OCI-LY1 (cell line): ENCODE measurements at regions not wholly inside any gene's neighbourhood (a gene's known extent, or its start where the extent isn't known, plus 50 kb on each side); places are given as distances from the start of the nearest gene placed in this dataset.

Source experiments
- H2AFZ ChIP-seq: fragments of 200-600 bp; sonication (generic), shearing (Covaris generic); 2 replicates; pipeline ENCODE4 v1.6.0; 2014; ENCODE audit warnings: antibody characterized with exemption, mild to moderate bottlenecking, low read length
- H3F3A ChIP-seq: fragments of 200-600 bp; sonication (generic), shearing (Covaris generic); 2 replicates; pipeline ENCODE4 v1.6.0; 2014; ENCODE audit warnings: mild to moderate bottlenecking, antibody characterized with exemption, low read length, moderate library complexity; ENCODE audit not compliant: insufficient read depth
- H3K27ac ChIP-seq: fragments of 200-600 bp; sonication (generic); 2 replicates; pipeline ENCODE4 v1.5.1; 2014; ENCODE audit warnings: low read length, mixed run types, mild to moderate bottlenecking, low read depth; ENCODE audit not compliant: poor library complexity, severe bottlenecking
- H3K27me3 ChIP-seq: fragments of 200-600 bp; sonication (generic); 2 replicates; pipeline ENCODE4 v1.6.0; 2014; ENCODE audit warnings: antibody characterized with exemption, mild to moderate bottlenecking, low read length, moderate library complexity; ENCODE audit not compliant: insufficient read depth
- H3K36me3 ChIP-seq: fragments of 200-600 bp; sonication (generic); 2 replicates; pipeline ENCODE4 v1.6.1; 2014; ENCODE audit warnings: mild to moderate bottlenecking, antibody characterized with exemption, low read length, moderate library complexity, mixed read lengths; ENCODE audit not compliant: insufficient read depth
- H3K4me1 ChIP-seq: fragments of 200-600 bp; sonication (generic); 2 replicates; pipeline ENCODE4 v1.5.1; 2014; ENCODE audit warnings: mild to moderate bottlenecking, low read length, moderate library complexity; ENCODE audit not compliant: insufficient read depth, severe bottlenecking
- H3K4me2 ChIP-seq: fragments of 200-600 bp; sonication (generic), shearing (Covaris generic); 2 replicates; pipeline ENCODE4 v1.6.1; 2014; ENCODE audit warnings: low read length
- H3K4me3 ChIP-seq: fragments of 200-600 bp; sonication (generic); 2 replicates; pipeline ENCODE4 v1.5.1; 2014; ENCODE audit warnings: low read length, low read depth, mild to moderate bottlenecking, mixed read lengths; ENCODE audit not compliant: poor library complexity, severe bottlenecking
- H3K79me2 ChIP-seq: fragments of 200-600 bp; shearing (Covaris generic); 2 replicates; pipeline ENCODE4 v1.6.1; 2016; ENCODE audit warnings: mixed run types, low read length, mixed read lengths; ENCODE audit not compliant: insufficient read depth
- H3K9ac ChIP-seq: fragments of 200-600 bp; sonication (generic), shearing (Covaris generic); 2 replicates; pipeline ENCODE4 v1.6.1; 2014; ENCODE audit warnings: mild to moderate bottlenecking, low read length, mixed read lengths
- H3K9me2 ChIP-seq: fragments of 200-600 bp; sonication (generic), shearing (Covaris generic); 2 replicates; pipeline ENCODE4 v1.6.1; 2014; ENCODE audit warnings: low read depth, mild to moderate bottlenecking, low read length, mixed read lengths
- H3K9me3 ChIP-seq: fragments of 200-600 bp; shearing (Covaris generic); 2 replicates; pipeline ENCODE4 v1.6.1; 2014; ENCODE audit warnings: low read length, mixed read lengths
- H4K20me1 ChIP-seq: fragments of 200-600 bp; sonication (generic), shearing (Covaris generic); 2 replicates; pipeline ENCODE4 v1.6.0; 2016; ENCODE audit warnings: mild to moderate bottlenecking, low read length; ENCODE audit not compliant: insufficient read depth
- CTCF ChIP-seq: fragments of 200-600 bp; sonication (generic), shearing (Covaris generic); IDR thresholded peaks from 2 replicates; pipeline ENCODE4 v1.5.1; 2017; ENCODE audit warnings: mild to moderate bottlenecking, antibody characterized with exemption, low read length, moderate library complexity, mixed read lengths
- EZH2 ChIP-seq: fragments of 200-600 bp; sonication (generic), shearing (Covaris generic); IDR thresholded peaks from 2 replicates; pipeline ENCODE4 v1.8.0; 2017; ENCODE audit warnings: borderline replicate concordance, mixed run types, mild to moderate bottlenecking, antibody characterized with exemption, low read length, moderate library complexity, mixed read lengths

DNA sequence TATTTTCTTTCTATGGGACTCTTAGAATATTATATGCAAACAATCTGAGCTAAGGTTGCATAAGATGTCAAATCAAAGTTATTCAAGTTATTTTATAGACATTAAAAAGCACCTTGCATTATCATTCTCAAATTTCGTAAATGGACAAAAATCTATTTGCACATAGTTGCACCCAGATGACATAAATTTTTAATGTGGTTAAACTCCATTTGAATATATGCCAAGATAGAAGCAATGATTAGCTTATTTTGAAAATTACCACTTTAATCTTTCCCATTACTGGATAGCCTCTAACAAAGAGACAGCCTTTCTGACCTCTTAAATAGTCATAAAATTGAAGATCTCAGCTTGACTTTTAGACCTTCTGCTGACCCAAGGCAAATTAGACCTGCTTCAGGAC, 386.8 kb downstream of the RAPGEF2 start:
- TF ChIP-seq CTCF (no peak), EZH2 (no peak)
- Histone ChIP-seq H3F3A (no peaks in the 10 kb centered on the region), H4K20me1 (no peaks in the 10 kb centered on the region), H3K79me2 (no peaks in the 10 kb centered on the region), H3K4me2 (no peak overlapping the region), H3K36me3 (no peaks in the 10 kb centered on the region), H3K9me3 (no peaks in the 10 kb centered on the region), H3K27me3 (no peaks in the 10 kb centered on the region), H3K4me3 (no peak overlapping the region), H3K9ac (no peak overlapping the region), H3K4me1 (no peaks in the 10 kb centered on the region), H3K27ac (no peak overlapping the region), H2AFZ (no peak overlapping the region), H3K9me2 (no peaks in the 10 kb centered on the region)

DNA sequence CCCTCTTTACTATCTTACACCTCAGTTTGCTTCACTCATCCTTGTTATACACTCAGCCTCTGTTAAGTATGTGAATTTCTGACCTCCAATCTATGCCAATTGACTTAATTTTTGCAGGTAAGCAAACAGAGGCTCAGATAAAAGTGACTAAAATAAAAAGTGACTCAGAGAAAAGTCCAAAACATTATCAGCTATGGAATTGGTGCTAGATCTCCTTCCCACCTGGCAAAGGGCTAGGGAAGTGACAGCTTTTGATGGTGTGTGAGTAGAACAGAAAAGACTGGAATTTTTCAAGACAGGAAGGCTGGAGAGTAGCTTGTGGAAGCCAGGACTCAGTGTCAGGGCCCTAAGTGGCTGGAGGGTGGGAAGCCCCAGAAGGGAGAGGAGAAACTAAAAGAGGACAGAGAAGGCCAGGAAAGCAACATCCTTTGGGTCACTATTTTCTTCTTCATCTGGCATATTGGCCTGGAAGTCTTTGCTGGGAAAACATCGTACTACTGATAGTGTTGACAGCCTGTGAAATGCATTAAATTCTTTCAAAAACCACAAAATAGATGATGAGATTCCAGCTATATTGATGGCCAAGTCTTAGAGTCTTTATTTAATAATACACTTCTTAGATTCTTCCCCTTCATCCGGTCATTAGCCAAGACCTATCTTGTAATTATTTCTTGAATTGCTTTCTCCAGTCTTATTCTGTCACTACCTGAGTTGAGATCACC, 392.8 kb downstream of the RAPGEF2 start:
- H3K9me2 ChIP-seq = no peaks in the 10 kb centered on the region
- H3K4me3 ChIP-seq = no peak overlapping the region
- H4K20me1 ChIP-seq = no peaks in the 10 kb centered on the region
- no peaks in the 10 kb centered on the region for H3K9me3 ChIP-seq
- no peak overlapping the region for H2AFZ ChIP-seq
- no peak overlapping the region for H3K27ac ChIP-seq
- H3K36me3 ChIP-seq = no peaks in the 10 kb centered on the region
- H3F3A ChIP-seq = no peaks in the 10 kb centered on the region
- H3K9ac ChIP-seq = no peak overlapping the region
- H3K4me1 ChIP-seq = no peaks in the 10 kb centered on the region
- TF ChIP-seq CTCF = no peak
- TF ChIP-seq EZH2 = no peak
- no peaks in the 10 kb centered on the region for H3K27me3 ChIP-seq
- H3K4me2 ChIP-seq = no peak overlapping the region
- H3K79me2 ChIP-seq = no peaks in the 10 kb centered on the region

GRCh38 chr4:159496248-159496647, 393.4 kb downstream of the RAPGEF2 start:
- Histone ChIP-seq H3K36me3 (no peaks in the 10 kb centered on the region), H3K27ac (no peak overlapping the region), H3K9me2 (no peaks in the 10 kb centered on the region), H3K9me3 (no peaks in the 10 kb centered on the region), H3F3A (no peaks in the 10 kb centered on the region), H4K20me1 (no peaks in the 10 kb centered on the region), H3K4me3 (no peak overlapping the region), H2AFZ (no peak overlapping the region), H3K4me2 (no peak overlapping the region), H3K27me3 (no peaks in the 10 kb centered on the region), H3K79me2 (no peaks in the 10 kb centered on the region), H3K4me1 (no peaks in the 10 kb centered on the region), H3K9ac (no peak overlapping the region)
- TF ChIP-seq EZH2 (no peak), CTCF (no peak)
